PC-3 (cell line): ENCODE measurements at regions not wholly inside any gene's neighbourhood (a gene's known extent, or its start where the extent isn't known, plus 50 kb on each side); places are given as distances from the start of the nearest gene placed in this dataset.

Experiments
- EZH2phosphoT487 ChIP-seq: fragments of 300-600 bp; sonication (generic); IDR thresholded peaks from 2 replicates; pipeline ENCODE4 v1.6.1; 2018; ENCODE audit warnings: mild to moderate bottlenecking, antibody characterized with exemption, low read length, borderline replicate concordance
- TF ChIP-seq, protein P1 (sequence below): fragments of 300-600 bp; sonication (generic); conservative IDR thresholded peaks from 2 replicates; pipeline ENCODE4 v1.5.1; 2017; ENCODE audit warnings: antibody characterized with exemption, low read depth, mild to moderate bottlenecking, low read length

DNA sequence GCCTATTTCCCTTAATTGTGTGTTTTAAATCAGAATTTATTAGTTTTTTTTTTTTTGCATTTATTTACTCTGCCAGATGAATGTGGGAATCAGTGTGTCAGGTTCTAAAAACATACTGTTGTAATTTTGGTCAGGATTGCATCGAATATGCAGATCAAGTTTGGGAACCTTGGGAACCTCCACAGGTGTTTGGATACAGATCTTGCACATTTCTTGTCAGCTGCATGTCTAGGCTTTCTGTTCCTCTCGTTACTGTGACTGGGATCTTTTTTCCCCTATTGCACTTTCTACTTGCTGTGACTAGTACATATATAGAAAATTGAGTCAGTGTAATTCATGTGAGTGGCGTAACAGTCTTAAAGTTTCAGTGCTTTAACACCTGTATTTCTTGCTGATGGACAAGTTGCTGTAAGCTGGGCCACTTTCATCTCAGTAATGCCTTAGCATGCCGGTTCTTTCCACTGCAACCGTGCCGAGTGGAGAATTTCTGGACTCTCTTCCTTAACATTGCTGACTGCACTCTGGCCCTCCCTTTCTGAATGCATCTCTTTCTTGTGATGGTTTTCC is 112.5 kb downstream of the TENT4A start:
- TF ChIP-seq, protein P1, sequence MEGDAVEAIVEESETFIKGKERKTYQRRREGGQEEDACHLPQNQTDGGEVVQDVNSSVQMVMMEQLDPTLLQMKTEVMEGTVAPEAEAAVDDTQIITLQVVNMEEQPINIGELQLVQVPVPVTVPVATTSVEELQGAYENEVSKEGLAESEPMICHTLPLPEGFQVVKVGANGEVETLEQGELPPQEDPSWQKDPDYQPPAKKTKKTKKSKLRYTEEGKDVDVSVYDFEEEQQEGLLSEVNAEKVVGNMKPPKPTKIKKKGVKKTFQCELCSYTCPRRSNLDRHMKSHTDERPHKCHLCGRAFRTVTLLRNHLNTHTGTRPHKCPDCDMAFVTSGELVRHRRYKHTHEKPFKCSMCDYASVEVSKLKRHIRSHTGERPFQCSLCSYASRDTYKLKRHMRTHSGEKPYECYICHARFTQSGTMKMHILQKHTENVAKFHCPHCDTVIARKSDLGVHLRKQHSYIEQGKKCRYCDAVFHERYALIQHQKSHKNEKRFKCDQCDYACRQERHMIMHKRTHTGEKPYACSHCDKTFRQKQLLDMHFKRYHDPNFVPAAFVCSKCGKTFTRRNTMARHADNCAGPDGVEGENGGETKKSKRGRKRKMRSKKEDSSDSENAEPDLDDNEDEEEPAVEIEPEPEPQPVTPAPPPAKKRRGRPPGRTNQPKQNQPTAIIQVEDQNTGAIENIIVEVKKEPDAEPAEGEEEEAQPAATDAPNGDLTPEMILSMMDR: no peak
- no peak for TF ChIP-seq EZH2phosphoT487
